Spinal cord (tissue), 9 donors: ENCODE measurements at regions not wholly inside any gene's neighbourhood (a gene's known extent, or its start where the extent isn't known, plus 50 kb on each side); places are given as distances from the start of the nearest gene placed in this dataset.
"Not testable (repeated sequence)": the region's sequence is repeated elsewhere in the genome, so short reads cannot be mapped to it uniquely, and the experiment has no call there.

Experiments used
- DNase-seq, 6 donors: peaks; one replicate each; pipeline versions ENCODE4 v3.0.0 to v3.0.0-alpha.2; 2013 to 2015; ENCODE audit warnings: low spot score in 6 of 6, low read depth in 4 of 6
- H3K27ac ChIP-seq: one replicate; pipeline ENCODE4 v1.5.1; 2013; ENCODE audit warnings: low read depth, low read length, control low read depth
- H3K27me3 ChIP-seq: one replicate; pipeline ENCODE4 v1.6.1; 2013; ENCODE audit warnings: low read length; ENCODE audit not compliant: control insufficient read depth, insufficient read depth
- H3K36me3 ChIP-seq: one replicate; pipeline ENCODE4 v1.6.1; 2013; ENCODE audit warnings: low read length; ENCODE audit not compliant: control insufficient read depth, insufficient read depth
- H3K4me1 ChIP-seq: one replicate; pipeline ENCODE4 v1.6.1; 2013; ENCODE audit warnings: low read length; ENCODE audit not compliant: control insufficient read depth, insufficient read depth
- H3K4me3 ChIP-seq: one replicate; pipeline ENCODE4 v1.5.1; 2013; ENCODE audit warnings: low read depth, low read length, control low read depth
- H3K9me3 ChIP-seq: one replicate; pipeline ENCODE4 v1.6.1; 2013; ENCODE audit warnings: low read length; ENCODE audit not compliant: control insufficient read depth, insufficient read depth
- WGBS: methylation state at CpG from one replicate; pipeline ENCODE4 v1.1.5; 2013; ENCODE audit warnings: missing lambda C conversion rate; ENCODE audit not compliant: insufficient coverage; 5-methylcytosine and 5-hydroxymethylcytosine counted together
- donor health status: healthy.

GRCh38 chr1:228842094-228842775, 107.0 kb downstream of the RHOU start:
- Histone ChIP-seq H3K36me3 (no peaks in the 10 kb centered on the region), H3K27ac (no peak overlapping the region), H3K4me3 (no peak overlapping the region), H3K4me1 (peaks cover 7% of the 10 kb centered on the region), H3K9me3 (peaks cover 2% of the 10 kb centered on the region), H3K27me3 (no peaks in the 10 kb centered on the region)
- no peak for DNase-seq
- WGBS: 47% methylated on average over 4 of the region's 6 CpGs

GRCh38 chr1:228845101-228845500, 109.8 kb downstream of the RHOU start:
- WGBS: 98% methylated on average over 5 of the region's 8 CpGs
- Histone ChIP-seq H3K27ac (no peak overlapping the region), H3K4me3 (no peak overlapping the region), H3K4me1 (no peaks in the 10 kb centered on the region), H3K36me3 (no peaks in the 10 kb centered on the region), H3K9me3 (peaks cover 2% of the 10 kb centered on the region), H3K27me3 (no peaks in the 10 kb centered on the region)
- DNase-seq: no peak

- no peak for DNase-seq
- Histone ChIP-seq H3K4me1 (peaks cover under 1% of the 10 kb centered on the region), H3K4me3 (no peak overlapping the region), H3K36me3 (no peaks in the 10 kb centered on the region), H3K27me3 (no peaks in the 10 kb centered on the region), H3K27ac (no peak overlapping the region), H3K9me3 (peaks cover 2% of the 10 kb centered on the region)
- WGBS: no CpG with 5 or more reads among the region's 1 CpG
Observed at GRCh38 chr1:228846952-228847351, 111.7 kb downstream of the RHOU start.

GRCh38 chr1:228847451-228847850, 112.2 kb downstream of the RHOU start:
- H3K4me1 ChIP-seq, H3K27ac ChIP-seq, DNase-seq, H3K36me3 ChIP-seq, H3K4me3 ChIP-seq, H3K9me3 ChIP-seq, H3K27me3 ChIP-seq: not testable (repeated sequence)
- 86% methylated on average over 2 of the region's 2 CpGs for WGBS

- H3K27me3 ChIP-seq: no peaks in the 10 kb centered on the region
- H3K4me3 ChIP-seq: no peak overlapping the region
- no peak for DNase-seq
- H3K4me1 ChIP-seq: peaks cover 3% of the 10 kb centered on the region
- no peaks in the 10 kb centered on the region for H3K36me3 ChIP-seq
- no peak overlapping the region for H3K27ac ChIP-seq
- H3K9me3 ChIP-seq: no peaks in the 10 kb centered on the region
- 61% methylated on average over 2 of the region's 2 CpGs for WGBS
Observed at GRCh38 chr1:228848406-228848805, 113.1 kb downstream of the RHOU start.

GRCh38 chr1:228849011-228849541, 113.8 kb downstream of the RHOU start:
- DNase-seq: peak in 1 of 6 donors; percentile 49
- 68% methylated on average over 3 of the region's 3 CpGs for WGBS
- peaks cover 3% of the 10 kb centered on the region for H3K4me1 ChIP-seq
- no peak overlapping the region for H3K27ac ChIP-seq
- H3K36me3 ChIP-seq: no peaks in the 10 kb centered on the region
- H3K4me3 ChIP-seq: no peak overlapping the region
- H3K9me3 ChIP-seq: no peaks in the 10 kb centered on the region
- H3K27me3 ChIP-seq: no peaks in the 10 kb centered on the region

- Histone ChIP-seq H3K4me3 (no peak overlapping the region), H3K27ac (no peak overlapping the region)
- 72% methylated on average over 8 of the region's 11 CpGs for whole genome bisulfite sequencing
Observed at GRCh38 chr1:228850141-228851100, 115.1 kb downstream of the RHOU start.

GRCh38 chr1:228851193-228851592, 115.9 kb downstream of the RHOU start:
- Histone ChIP-seq H3K9me3 (no peaks in the 10 kb centered on the region), H3K27me3 (no peaks in the 10 kb centered on the region), H3K27ac (no peak overlapping the region), H3K36me3 (no peaks in the 10 kb centered on the region), H3K4me3 (no peak overlapping the region), H3K4me1 (peaks cover 3% of the 10 kb centered on the region)
- 83% methylated on average over 3 of the region's 5 CpGs for WGBS
- peak in 1 of 6 donors; percentile 83 for DNase-seq

More at GRCh38 chr1:228850141-228851100, 115.1 kb downstream of the RHOU start:
- no peaks in the 10 kb centered on the region for H3K9me3 ChIP-seq
- no peak for DNase-seq
- H3K4me1 ChIP-seq: peaks cover 3% of the 10 kb centered on the region
- no peaks in the 10 kb centered on the region for H3K27me3 ChIP-seq
- no peaks in the 10 kb centered on the region for H3K36me3 ChIP-seq

- H3K27ac ChIP-seq: no peak overlapping the region
- H3K9me3 ChIP-seq: no peaks in the 10 kb centered on the region
- DNase-seq: no peak
- H3K27me3 ChIP-seq: no peaks in the 10 kb centered on the region
- H3K4me1 ChIP-seq: peaks cover 3% of the 10 kb centered on the region
- no peak overlapping the region for H3K4me3 ChIP-seq
- H3K36me3 ChIP-seq: no peaks in the 10 kb centered on the region
- WGBS: no CpG with 5 or more reads among the region's 6 CpGs
Observed at GRCh38 chr1:228851618-228852017, 116.3 kb downstream of the RHOU start.
